Prostate gland (tissue), 2 donors: ENCODE measurements at regions not wholly inside any gene's neighbourhood (a gene's known extent, or its start where the extent isn't known, plus 50 kb on each side); places are given as distances from the start of the nearest gene placed in this dataset.
A peak's percentile ranks its signal among the peaks of the same experiment; 100 is the strongest.

Experiments
- DNase-seq: peaks from one replicate; pipeline ENCODE4 v3.0.0-alpha.2; 2019; ENCODE audit warnings: low spot score
- H3K27ac ChIP-seq, 2 donors: fragments of 200-600 bp; sonication (generic); 2 replicates each; pipeline ENCODE4 v1.5.1; 2017 to 2019
- H3K27me3 ChIP-seq: fragments of 200-600 bp; sonication (generic); replicated peaks from 2 replicates; pipeline ENCODE4 v1.5.1; 2019; ENCODE audit not compliant: insufficient read depth
- H3K36me3 ChIP-seq, 2 donors: fragments of 200-600 bp; sonication (generic); 1 replicate in 1 of 2; 2 replicates in 1 of 2; pipeline versions ENCODE4 v1.5.1 to v1.8.1; 2017 to 2019
- H3K4me1 ChIP-seq: fragments of 200-600 bp; sonication (generic); replicated peaks from 2 replicates; pipeline ENCODE4 v1.5.1; 2019
- H3K4me3 ChIP-seq, 2 donors: fragments of 200-600 bp; sonication (generic); 2 replicates each; pipeline ENCODE4 v1.5.1; 2017 to 2019
- H3K9me3 ChIP-seq: fragments of 200-600 bp; sonication (generic); 2 replicates; pipeline ENCODE4 v1.5.1; 2017
- POLR2A ChIP-seq: fragments of 450-650 bp; IDR thresholded peaks from one replicate; pipeline ENCODE4 v1.6.1; 2016; ENCODE audit warnings: antibody characterized with exemption, mild to moderate bottlenecking
- POLR2AphosphoS5 ChIP-seq: sonication (generic); formaldehyde crosslinking; IDR thresholded peaks from one replicate; pipeline ENCODE4 v1.6.1; 2017; ENCODE audit warnings: antibody characterized with exemption
- WGBS: methylation state at CpG from one replicate; pipeline ENCODE4 v1.1.5; 2018; 5-methylcytosine and 5-hydroxymethylcytosine counted together
- intact Hi-C: fragments of 100-400 bp; cut with DNase I; formaldehyde crosslinking; loops from one replicate; pipeline ENCODE4 v1.14.2; 2022
- TF ChIP-seq, protein P1 (sequence below), 4 experiments: fragments of 200-600 bp in 2 of 4; fragments of 450-650 bp in 2 of 4; sonication (generic) in 2 of 4; IDR thresholded peaks; 1 replicate in 3 of 4; 2 replicates in 1 of 4; pipeline ENCODE4 v1.5.1; 2016 to 2019; ENCODE audit warnings: antibody characterized with exemption in 4 of 4, mild to moderate bottlenecking in 2 of 4, moderate library complexity in 2 of 4

DNA sequence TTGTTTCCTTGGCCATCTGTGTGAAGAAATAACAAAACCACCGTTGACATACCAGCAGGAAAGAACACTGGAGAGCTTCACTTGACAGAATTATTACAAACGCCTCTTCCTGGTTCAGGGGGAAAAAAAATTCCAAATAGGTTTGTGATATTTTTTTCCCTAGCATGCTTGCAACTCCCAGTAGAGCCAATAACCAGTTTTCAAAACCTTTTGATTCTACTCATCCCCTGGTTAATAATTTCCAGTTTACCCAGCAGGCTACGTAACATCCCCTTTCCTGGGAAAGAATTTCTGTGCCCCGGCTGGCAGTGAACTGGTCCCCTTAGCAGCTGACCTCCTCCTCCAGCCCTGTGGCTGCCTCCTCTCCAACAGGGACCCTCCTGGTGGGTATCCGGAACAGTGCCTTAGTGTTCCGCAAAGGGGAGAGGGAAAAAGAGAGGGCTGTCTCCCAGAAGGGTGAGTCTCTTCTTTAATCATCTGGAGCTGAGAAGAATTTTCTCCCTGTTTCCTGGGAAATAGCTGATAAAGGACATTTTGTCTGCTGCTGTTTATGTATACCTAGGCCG, 72.8 kb upstream of the BOD1 start:
- H3K36me3 ChIP-seq: no peaks in the 10 kb centered on the region
- H3K27ac ChIP-seq: peak overlapping the region in 1 of 2 donors; percentile 40
- intact Hi-C loops: no loop called here
- H3K4me1 ChIP-seq: no peaks in the 10 kb centered on the region
- TF ChIP-seq POLR2A (no peak), POLR2AphosphoS5 (no peak)
- TF ChIP-seq, protein P1, sequence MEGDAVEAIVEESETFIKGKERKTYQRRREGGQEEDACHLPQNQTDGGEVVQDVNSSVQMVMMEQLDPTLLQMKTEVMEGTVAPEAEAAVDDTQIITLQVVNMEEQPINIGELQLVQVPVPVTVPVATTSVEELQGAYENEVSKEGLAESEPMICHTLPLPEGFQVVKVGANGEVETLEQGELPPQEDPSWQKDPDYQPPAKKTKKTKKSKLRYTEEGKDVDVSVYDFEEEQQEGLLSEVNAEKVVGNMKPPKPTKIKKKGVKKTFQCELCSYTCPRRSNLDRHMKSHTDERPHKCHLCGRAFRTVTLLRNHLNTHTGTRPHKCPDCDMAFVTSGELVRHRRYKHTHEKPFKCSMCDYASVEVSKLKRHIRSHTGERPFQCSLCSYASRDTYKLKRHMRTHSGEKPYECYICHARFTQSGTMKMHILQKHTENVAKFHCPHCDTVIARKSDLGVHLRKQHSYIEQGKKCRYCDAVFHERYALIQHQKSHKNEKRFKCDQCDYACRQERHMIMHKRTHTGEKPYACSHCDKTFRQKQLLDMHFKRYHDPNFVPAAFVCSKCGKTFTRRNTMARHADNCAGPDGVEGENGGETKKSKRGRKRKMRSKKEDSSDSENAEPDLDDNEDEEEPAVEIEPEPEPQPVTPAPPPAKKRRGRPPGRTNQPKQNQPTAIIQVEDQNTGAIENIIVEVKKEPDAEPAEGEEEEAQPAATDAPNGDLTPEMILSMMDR (IDR thresholded peaks at IDR 0.05): no peak
- no peaks in the 10 kb centered on the region for H3K9me3 ChIP-seq
- H3K4me3 ChIP-seq: no peak overlapping the region
- DNase-seq: no peak
- 40% methylated on average over 7 of the region's 7 CpGs for WGBS
- no peaks in the 10 kb centered on the region for H3K27me3 ChIP-seq

- TF ChIP-seq POLR2A (no peak), POLR2AphosphoS5 (no peak)
- TF ChIP-seq, protein P1 (IDR thresholded peaks at IDR 0.05): peak in 1 of 4 experiments; percentile 16
- Histone ChIP-seq H3K4me1 (no peaks in the 10 kb centered on the region), H3K27me3 (no peaks in the 10 kb centered on the region), H3K9me3 (no peaks in the 10 kb centered on the region), H3K27ac (peak overlapping the region in 1 of 2 donors; percentile 40), H3K36me3 (no peaks in the 10 kb centered on the region), H3K4me3 (no peak overlapping the region)
- no peak for DNase-seq
- intact Hi-C loops: no loop called here
- WGBS: 59% methylated on average over 12 of the region's 12 CpGs
These were observed 73.4 kb upstream of the BOD1 start for GRCh38 chr5:173689737-173690360.

DNA sequence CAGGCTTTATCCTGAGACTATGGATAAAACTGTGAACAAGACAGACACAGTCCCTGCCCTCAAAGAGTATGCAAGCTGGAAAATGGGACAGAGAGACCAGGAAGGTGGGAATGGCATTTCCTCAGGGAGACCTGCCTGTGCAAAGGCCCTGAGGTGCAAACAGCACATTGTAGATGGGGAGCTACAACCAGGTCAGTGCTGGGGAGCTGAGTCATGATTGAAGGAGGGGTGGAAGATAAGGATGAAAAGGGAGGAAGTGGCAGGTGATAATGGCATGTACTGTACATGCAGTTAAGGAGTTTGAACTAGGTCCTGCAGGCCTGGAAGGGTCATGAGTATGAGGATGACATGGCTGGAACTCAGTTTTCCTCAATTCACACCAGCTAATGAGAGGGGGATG, 75.5 kb upstream of the BOD1 start:
- H3K27ac ChIP-seq: no peak overlapping the region
- no peaks in the 10 kb centered on the region for H3K27me3 ChIP-seq
- DNase-seq: no peak
- H3K36me3 ChIP-seq: no peaks in the 10 kb centered on the region
- intact Hi-C loops: no loop called here
- TF ChIP-seq POLR2AphosphoS5 (no peak), POLR2A (no peak)
- TF ChIP-seq, protein P1 (IDR thresholded peaks at IDR 0.05): no peak
- H3K4me1 ChIP-seq: no peaks in the 10 kb centered on the region
- H3K9me3 ChIP-seq: no peaks in the 10 kb centered on the region
- H3K4me3 ChIP-seq: no peak overlapping the region

DNA sequence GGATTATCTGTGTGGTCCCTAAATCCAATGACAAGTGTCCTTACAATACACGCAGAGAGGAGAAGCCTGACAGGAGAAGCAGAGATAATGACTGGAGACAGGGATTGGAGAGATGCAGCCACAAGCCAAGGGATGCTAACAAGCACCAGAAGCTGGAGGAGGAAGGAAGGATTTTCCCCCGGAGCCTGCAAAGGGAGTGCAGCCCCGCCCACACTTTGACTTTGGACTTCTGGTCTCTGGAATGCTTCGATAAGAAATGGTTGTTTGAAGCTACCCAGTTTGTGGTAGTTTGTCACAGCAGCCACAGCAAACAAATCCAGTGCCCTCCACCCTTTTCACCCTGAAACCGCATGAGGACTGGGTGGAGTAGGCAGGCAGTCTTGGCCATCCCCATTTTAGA, 77.2 kb upstream of the BOD1 start:
- DNase-seq: no peak
- H3K4me1 ChIP-seq: no peaks in the 10 kb centered on the region
- no peak for TF ChIP-seq POLR2A
- no peak for TF ChIP-seq POLR2AphosphoS5
- TF ChIP-seq, protein P1 (IDR thresholded peaks at IDR 0.05): no peak
- H3K4me3 ChIP-seq: no peak overlapping the region
- no peaks in the 10 kb centered on the region for H3K9me3 ChIP-seq
- H3K27ac ChIP-seq: no peak overlapping the region
- H3K36me3 ChIP-seq: no peaks in the 10 kb centered on the region
- no peaks in the 10 kb centered on the region for H3K27me3 ChIP-seq
- intact Hi-C loops: no loop called here
- 72% methylated on average over 5 of the region's 5 CpGs for WGBS

DNA sequence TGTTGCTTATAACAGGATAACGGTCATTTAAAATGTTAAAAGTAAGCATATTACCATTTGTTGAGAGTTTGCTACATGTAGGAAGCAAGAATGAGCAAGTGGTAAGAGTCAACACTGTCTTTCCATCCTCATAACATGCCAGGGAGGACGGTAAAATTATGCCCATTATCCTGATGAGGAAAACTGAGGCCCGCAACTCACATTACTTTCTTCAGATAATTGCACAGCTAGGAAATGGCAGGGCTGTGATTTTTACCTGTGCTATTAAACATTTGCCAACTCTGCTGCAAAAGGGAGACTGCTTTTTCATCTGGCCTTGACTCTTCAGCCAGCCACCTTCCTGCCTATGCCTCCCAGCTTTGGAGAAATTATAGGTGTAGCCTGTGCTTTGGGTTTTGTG, 79.8 kb upstream of the BOD1 start:
- H3K36me3 ChIP-seq: no peaks in the 10 kb centered on the region
- H3K4me1 ChIP-seq: no peaks in the 10 kb centered on the region
- 95% methylated on average over 3 of the region's 3 CpGs for WGBS
- H3K9me3 ChIP-seq: no peaks in the 10 kb centered on the region
- H3K27ac ChIP-seq: no peak overlapping the region
- intact Hi-C loops: no loop called here
- TF ChIP-seq, protein P1 (IDR thresholded peaks at IDR 0.05): no peak
- TF ChIP-seq POLR2AphosphoS5: no peak
- TF ChIP-seq POLR2A: no peak
- no peaks in the 10 kb centered on the region for H3K27me3 ChIP-seq
- DNase-seq: no peak
- no peak overlapping the region for H3K4me3 ChIP-seq
